HepG2 (cell line): ENCODE measurements at regions not wholly inside any gene's neighbourhood (a gene's known extent, or its start where the extent isn't known, plus 50 kb on each side); places are given as distances from the start of the nearest gene placed in this dataset.

Source experiments
- ATAD3A ChIP-seq: sonication (generic); formaldehyde crosslinking; IDR thresholded peaks from 2 replicates; pipeline ENCODE4 v1.4.0; 2020; ENCODE audit warnings: missing genetic modification reagents
- CBX1 ChIP-seq: IDR thresholded peaks from one replicate; pipeline ENCODE4 v1.6.1; 2016; ENCODE audit warnings: antibody characterized with exemption, low read depth
- CBX5 ChIP-seq: sonication (generic); formaldehyde crosslinking; IDR thresholded peaks from 2 replicates; pipeline ENCODE4 v1.4.0; 2020; ENCODE audit warnings: missing genetic modification reagents, borderline replicate concordance
- FLYWCH1 ChIP-seq: sonication (generic); formaldehyde crosslinking; IDR thresholded peaks from 2 replicates; pipeline ENCODE4 v1.8.1; 2023; ENCODE audit warnings: mild to moderate bottlenecking, missing genetic modification reagents
- FOSL2 ChIP-seq: sonication (generic); formaldehyde crosslinking; IDR thresholded peaks from 2 replicates; pipeline ENCODE4 v1.4.0; 2020; ENCODE audit warnings: missing genetic modification reagents
- HHEX ChIP-seq: IDR thresholded peaks from 2 replicates; pipeline ENCODE4 v1.6.1; 2016; ENCODE audit warnings: control low read depth
- HNF4A ChIP-seq: sonication (generic); formaldehyde crosslinking; IDR thresholded peaks from 2 replicates; pipeline ENCODE4 v1.4.0; 2020; ENCODE audit warnings: missing genetic modification reagents
- MYC ChIP-seq: sonication (generic); formaldehyde crosslinking; IDR thresholded peaks from 2 replicates; pipeline ENCODE4 v1.9.0; 2021; ENCODE audit warnings: missing genetic modification reagents, borderline replicate concordance
- NFATC3 ChIP-seq: sonication (generic); formaldehyde crosslinking; IDR thresholded peaks from 2 replicates; pipeline ENCODE4 v1.5.1; 2020; ENCODE audit warnings: mild to moderate bottlenecking, missing genetic modification reagents
- NFYC ChIP-seq: IDR thresholded peaks from 2 replicates; pipeline ENCODE4 v1.6.1; 2016; ENCODE audit warnings: missing genetic modification reagents, missing compliant biosample characterization
- PCBP2 ChIP-seq: fragments of 200-400 bp; formaldehyde crosslinking; optimal IDR thresholded peaks from 2 replicates; pipeline ENCODE3; 2018; ENCODE audit warnings: low read length, low read depth; ENCODE audit not compliant: poor library complexity, severe bottlenecking
- SP1 ChIP-seq, 2 experiments: fragments of 450-650 bp in 1 of 2; sonication (generic) in 1 of 2; formaldehyde crosslinking in 1 of 2; IDR thresholded peaks; 2 replicates each; pipeline versions ENCODE4 v1.4.0 to v1.6.1; 2016 to 2020; ENCODE audit warnings: missing genetic modification reagents in 1 of 2
- STAG1 ChIP-seq: sonication (generic); formaldehyde crosslinking; IDR thresholded peaks from 2 replicates; pipeline ENCODE4 v1.4.0; 2020; ENCODE audit warnings: missing genetic modification reagents
- SYNCRIP ChIP-seq: fragments of 200-400 bp; formaldehyde crosslinking; IDR thresholded peaks from 2 replicates; pipeline ENCODE4 v1.6.1; 2018; ENCODE audit warnings: mild to moderate bottlenecking, low read depth, low read length; ENCODE audit not compliant: insufficient read depth
- ZNF260 ChIP-seq: sonication (generic); formaldehyde crosslinking; IDR thresholded peaks from 2 replicates; pipeline ENCODE4 v1.4.0; 2020; ENCODE audit warnings: missing genetic modification reagents, low read depth, mild to moderate bottlenecking, borderline replicate concordance
- ZNF484 ChIP-seq: sonication (generic); formaldehyde crosslinking; IDR thresholded peaks from 2 replicates; pipeline ENCODE4 v1.5.1; 2020; ENCODE audit warnings: mild to moderate bottlenecking, low read depth, missing genetic modification reagents, borderline replicate concordance
- TF ChIP-seq, protein P1 (sequence below): sonication (generic); formaldehyde crosslinking; IDR thresholded peaks from 2 replicates; pipeline ENCODE4 v1.4.0; 2020; ENCODE audit warnings: missing genetic modification reagents
- TF ChIP-seq, protein P2 (sequence below): sonication (generic); formaldehyde crosslinking; IDR thresholded peaks from 2 replicates; pipeline ENCODE4 v1.9.0; 2021; ENCODE audit warnings: mild to moderate bottlenecking, missing genetic modification reagents
- TF ChIP-seq, protein P3 (sequence below): fragments of 450-650 bp; IDR thresholded peaks from 2 replicates; pipeline ENCODE4 v1.6.1; 2016

DNA sequence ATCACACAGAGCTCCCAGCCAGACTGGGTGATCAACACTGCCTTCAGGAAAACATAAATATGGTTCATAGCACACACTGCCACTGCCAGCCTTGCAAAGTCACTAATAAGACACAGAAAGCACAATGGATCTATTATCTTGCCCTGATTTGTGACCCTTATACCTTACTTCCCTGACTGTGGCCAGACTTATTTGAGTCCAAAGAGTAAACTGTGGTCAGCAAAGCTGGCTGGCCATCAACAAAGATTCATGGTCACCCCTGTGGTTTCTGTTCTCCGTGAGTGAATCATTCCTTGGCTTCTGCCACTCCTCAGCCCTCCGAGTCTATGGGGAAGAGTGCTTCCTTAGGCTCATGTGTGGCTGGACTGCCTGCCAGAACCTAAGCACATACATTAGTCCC is 437.7 kb downstream of the RAP2B start (continued):
- TF ChIP-seq, protein P1, sequence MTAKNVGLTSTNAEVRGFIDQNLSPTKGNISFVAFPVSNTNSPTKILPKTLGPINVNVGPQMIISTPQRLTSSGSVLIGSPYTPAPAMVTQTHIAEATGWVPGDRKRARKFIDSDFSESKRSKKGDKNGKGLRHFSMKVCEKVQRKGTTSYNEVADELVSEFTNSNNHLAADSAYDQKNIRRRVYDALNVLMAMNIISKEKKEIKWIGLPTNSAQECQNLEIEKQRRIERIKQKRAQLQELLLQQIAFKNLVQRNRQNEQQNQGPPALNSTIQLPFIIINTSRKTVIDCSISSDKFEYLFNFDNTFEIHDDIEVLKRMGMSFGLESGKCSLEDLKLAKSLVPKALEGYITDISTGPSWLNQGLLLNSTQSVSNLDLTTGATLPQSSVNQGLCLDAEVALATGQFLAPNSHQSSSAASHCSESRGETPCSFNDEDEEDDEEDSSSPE (CRISPR knock-in tag): no peak
- TF ChIP-seq STAG1 (CRISPR knock-in tag) (no peak), PCBP2 (no peak), CBX5 (no peak), MYC (CRISPR knock-in tag) (no peak), ZNF260 (CRISPR knock-in tag) (no peak), FLYWCH1 (CRISPR knock-in tag) (no peak), SYNCRIP (no peak), FOSL2 (CRISPR knock-in tag) (peak; percentile 66), SP1 (IDR thresholded peaks at IDR 0.05) (no peak), SP1 (CRISPR knock-in tag; IDR thresholded peaks at IDR 0.05) (no peak), HNF4A (CRISPR knock-in tag) (peak; percentile 88), HHEX (CRISPR knock-in tag) (no peak), NFATC3 (CRISPR knock-in tag) (no peak), ATAD3A (CRISPR knock-in tag) (no peak), NFYC (CRISPR knock-in tag) (no peak), CBX1 (no peak), ZNF484 (CRISPR knock-in tag) (no peak)
- TF ChIP-seq, protein P2, sequence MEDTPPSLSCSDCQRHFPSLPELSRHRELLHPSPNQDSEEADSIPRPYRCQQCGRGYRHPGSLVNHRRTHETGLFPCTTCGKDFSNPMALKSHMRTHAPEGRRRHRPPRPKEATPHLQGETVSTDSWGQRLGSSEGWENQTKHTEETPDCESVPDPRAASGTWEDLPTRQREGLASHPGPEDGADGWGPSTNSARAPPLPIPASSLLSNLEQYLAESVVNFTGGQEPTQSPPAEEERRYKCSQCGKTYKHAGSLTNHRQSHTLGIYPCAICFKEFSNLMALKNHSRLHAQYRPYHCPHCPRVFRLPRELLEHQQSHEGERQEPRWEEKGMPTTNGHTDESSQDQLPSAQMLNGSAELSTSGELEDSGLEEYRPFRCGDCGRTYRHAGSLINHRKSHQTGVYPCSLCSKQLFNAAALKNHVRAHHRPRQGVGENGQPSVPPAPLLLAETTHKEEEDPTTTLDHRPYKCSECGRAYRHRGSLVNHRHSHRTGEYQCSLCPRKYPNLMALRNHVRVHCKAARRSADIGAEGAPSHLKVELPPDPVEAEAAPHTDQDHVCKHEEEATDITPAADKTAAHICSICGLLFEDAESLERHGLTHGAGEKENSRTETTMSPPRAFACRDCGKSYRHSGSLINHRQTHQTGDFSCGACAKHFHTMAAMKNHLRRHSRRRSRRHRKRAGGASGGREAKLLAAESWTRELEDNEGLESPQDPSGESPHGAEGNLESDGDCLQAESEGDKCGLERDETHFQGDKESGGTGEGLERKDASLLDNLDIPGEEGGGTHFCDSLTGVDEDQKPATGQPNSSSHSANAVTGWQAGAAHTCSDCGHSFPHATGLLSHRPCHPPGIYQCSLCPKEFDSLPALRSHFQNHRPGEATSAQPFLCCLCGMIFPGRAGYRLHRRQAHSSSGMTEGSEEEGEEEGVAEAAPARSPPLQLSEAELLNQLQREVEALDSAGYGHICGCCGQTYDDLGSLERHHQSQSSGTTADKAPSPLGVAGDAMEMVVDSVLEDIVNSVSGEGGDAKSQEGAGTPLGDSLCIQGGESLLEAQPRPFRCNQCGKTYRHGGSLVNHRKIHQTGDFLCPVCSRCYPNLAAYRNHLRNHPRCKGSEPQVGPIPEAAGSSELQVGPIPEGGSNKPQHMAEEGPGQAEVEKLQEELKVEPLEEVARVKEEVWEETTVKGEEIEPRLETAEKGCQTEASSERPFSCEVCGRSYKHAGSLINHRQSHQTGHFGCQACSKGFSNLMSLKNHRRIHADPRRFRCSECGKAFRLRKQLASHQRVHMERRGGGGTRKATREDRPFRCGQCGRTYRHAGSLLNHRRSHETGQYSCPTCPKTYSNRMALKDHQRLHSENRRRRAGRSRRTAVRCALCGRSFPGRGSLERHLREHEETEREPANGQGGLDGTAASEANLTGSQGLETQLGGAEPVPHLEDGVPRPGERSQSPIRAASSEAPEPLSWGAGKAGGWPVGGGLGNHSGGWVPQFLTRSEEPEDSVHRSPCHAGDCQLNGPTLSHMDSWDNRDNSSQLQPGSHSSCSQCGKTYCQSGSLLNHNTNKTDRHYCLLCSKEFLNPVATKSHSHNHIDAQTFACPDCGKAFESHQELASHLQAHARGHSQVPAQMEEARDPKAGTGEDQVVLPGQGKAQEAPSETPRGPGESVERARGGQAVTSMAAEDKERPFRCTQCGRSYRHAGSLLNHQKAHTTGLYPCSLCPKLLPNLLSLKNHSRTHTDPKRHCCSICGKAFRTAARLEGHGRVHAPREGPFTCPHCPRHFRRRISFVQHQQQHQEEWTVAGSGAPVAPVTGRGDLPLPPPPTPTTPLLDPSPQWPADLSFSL: no peak
- TF ChIP-seq, protein P3, sequence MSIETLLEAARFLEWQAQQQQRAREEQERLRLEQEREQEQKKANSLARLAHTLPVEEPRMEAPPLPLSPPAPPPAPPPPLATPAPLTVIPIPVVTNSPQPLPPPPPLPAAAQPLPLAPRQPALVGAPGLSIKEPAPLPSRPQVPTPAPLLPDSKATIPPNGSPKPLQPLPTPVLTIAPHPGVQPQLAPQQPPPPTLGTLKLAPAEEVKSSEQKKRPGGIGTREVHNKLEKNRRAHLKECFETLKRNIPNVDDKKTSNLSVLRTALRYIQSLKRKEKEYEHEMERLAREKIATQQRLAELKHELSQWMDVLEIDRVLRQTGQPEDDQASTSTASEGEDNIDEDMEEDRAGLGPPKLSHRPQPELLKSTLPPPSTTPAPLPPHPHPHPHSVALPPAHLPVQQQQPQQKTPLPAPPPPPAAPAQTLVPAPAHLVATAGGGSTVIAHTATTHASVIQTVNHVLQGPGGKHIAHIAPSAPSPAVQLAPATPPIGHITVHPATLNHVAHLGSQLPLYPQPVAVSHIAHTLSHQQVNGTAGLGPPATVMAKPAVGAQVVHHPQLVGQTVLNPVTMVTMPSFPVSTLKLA: no peak
